ENCODE measurements at regions not wholly inside any gene's neighbourhood (a gene's known extent, or its start where the extent isn't known, plus 50 kb on each side); places are given as distances from the start of the nearest gene placed in this dataset.

GRCh38 chr3:59106085-59106648 is 56.3 kb upstream of the CFAP20DC start:
- H3K27ac Mint-ChIP-seq, result no peak overlapping the region
- H3K36me3 Mint-ChIP-seq, result no peaks in the 10 kb centered on the region
- intact Hi-C loops (cut with micrococcal nuclease), result no loop called here
- H3K27me3 Mint-ChIP-seq, result peaks cover 7% of the 10 kb centered on the region
- H3K4me1 Mint-ChIP-seq (ENCODE audit: low read depth), result no peaks in the 10 kb centered on the region
- no peak for DNase-seq
- no peaks in the 10 kb centered on the region for H3K9me3 Mint-ChIP-seq
- H3K4me3 Mint-ChIP-seq, result no peak overlapping the region
- POLR2A ChIA-PET, result no interaction called here
- CTCF ChIA-PET, result no interaction called here

GRCh38 chr3:59103552-59103951 is 53.7 kb upstream of the CFAP20DC start:
- H3K4me1 Mint-ChIP-seq (ENCODE audit: low read depth), result no peaks in the 10 kb centered on the region
- intact Hi-C loops (cut with micrococcal nuclease), result no loop called here
- DNase-seq, result no peak
- H3K36me3 Mint-ChIP-seq, result no peaks in the 10 kb centered on the region
- no peak overlapping the region for H3K4me3 Mint-ChIP-seq
- peaks cover 7% of the 10 kb centered on the region for H3K27me3 Mint-ChIP-seq
- POLR2A ChIA-PET, result no interaction called here
- no peaks in the 10 kb centered on the region for H3K9me3 Mint-ChIP-seq
- CTCF ChIA-PET, result no interaction called here
- no peak overlapping the region for H3K27ac Mint-ChIP-seq

- H3K27ac Mint-ChIP-seq, result no peak overlapping the region
- POLR2A ChIA-PET, result no interaction called here
- intact Hi-C loops (cut with micrococcal nuclease), result no loop called here
- no peaks in the 10 kb centered on the region for H3K4me1 Mint-ChIP-seq (ENCODE audit: low read depth)
- DNase-seq, result no peak
- H3K9me3 Mint-ChIP-seq, result peaks cover 11% of the 10 kb centered on the region
- CTCF ChIA-PET, result no interaction called here
- H3K4me3 Mint-ChIP-seq, result no peak overlapping the region
- H3K27me3 Mint-ChIP-seq, result peaks cover 7% of the 10 kb centered on the region
- H3K36me3 Mint-ChIP-seq, result no peaks in the 10 kb centered on the region
Observed at GRCh38 chr3:59101231-59101736, 51.5 kb upstream of the CFAP20DC start.
